ENCODE measurements at regions not wholly inside any gene's neighbourhood (a gene's known extent, or its start where the extent isn't known, plus 50 kb on each side); places are given as distances from the start of the nearest gene placed in this dataset.

- no peak for DNase-seq
- Histone ChIP-seq H3K27ac (no peak overlapping the region), H3K36me3 (no peaks in the 10 kb centered on the region), H3K9me3 (no peaks in the 10 kb centered on the region), H3K27me3 (no peaks in the 10 kb centered on the region), H3K4me1 (ENCODE audit: insufficient read depth) (no peaks in the 10 kb centered on the region), H3K4me3 (no peak overlapping the region)
- intact Hi-C loops (cut with DNase I), result no loop called here
- TF ChIP-seq CTCF (IDR thresholded peaks at IDR 0.05) (no peak), EP300 (IDR thresholded peaks at IDR 0.05) (no peak), POLR2A (IDR thresholded peaks at IDR 0.05) (no peak)
Observed at GRCh38 chr7:45252857-45253256, 95.3 kb downstream of the RAMP3 start.

- H3K36me3 ChIP-seq, result no peaks in the 10 kb centered on the region
- WGBS, 3 donors, result 52 to 75% (median 62%) methylated on average over 1 of the region's 1 CpG
- no peak for TF ChIP-seq POLR2A (IDR thresholded peaks at IDR 0.05)
- TF ChIP-seq CTCF (IDR thresholded peaks at IDR 0.05), result no peak
- TF ChIP-seq EP300 (IDR thresholded peaks at IDR 0.05), result no peak
- no peaks in the 10 kb centered on the region for H3K9me3 ChIP-seq
- no peak overlapping the region for H3K4me3 ChIP-seq
- intact Hi-C loops (cut with DNase I), result no loop called here
- H3K4me1 ChIP-seq (ENCODE audit: insufficient read depth), result no peaks in the 10 kb centered on the region
- no peak overlapping the region for H3K27ac ChIP-seq
- H3K27me3 ChIP-seq, result no peaks in the 10 kb centered on the region
- no peak for DNase-seq
Observed at GRCh38 chr7:45253368-45253767, 95.8 kb downstream of the RAMP3 start.

- intact Hi-C loops (cut with DNase I), result no loop called here
- no peak for TF ChIP-seq EP300 (IDR thresholded peaks at IDR 0.05)
- TF ChIP-seq POLR2A (IDR thresholded peaks at IDR 0.05), result no peak
- TF ChIP-seq CTCF (IDR thresholded peaks at IDR 0.05), result no peak
- 83 to 87% (median 83%) methylated on average over 7 of the region's 7 CpGs for WGBS, 3 donors
- H3K27me3 ChIP-seq, result no peaks in the 10 kb centered on the region
- H3K4me3 ChIP-seq, result no peak overlapping the region
- no peak for DNase-seq
- H3K9me3 ChIP-seq, result no peaks in the 10 kb centered on the region
- no peaks in the 10 kb centered on the region for H3K4me1 ChIP-seq (ENCODE audit: insufficient read depth)
- no peaks in the 10 kb centered on the region for H3K36me3 ChIP-seq
- H3K27ac ChIP-seq, result no peak overlapping the region
Observed at GRCh38 chr7:45255187-45255586, 97.6 kb downstream of the RAMP3 start.

- WGBS, 3 donors, result 70 to 79% (median 74%) methylated on average over 8 of the region's 8 CpGs
Observed at GRCh38 chr7:45256309-45256708, 98.7 kb downstream of the RAMP3 start.

More at GRCh38 chr7:45256309-45256708, 98.7 kb downstream of the RAMP3 start:
- Histone ChIP-seq H3K9me3 (no peaks in the 10 kb centered on the region), H3K27ac (no peak overlapping the region), H3K4me3 (no peak overlapping the region), H3K36me3 (no peaks in the 10 kb centered on the region), H3K27me3 (no peaks in the 10 kb centered on the region), H3K4me1 (ENCODE audit: insufficient read depth) (no peaks in the 10 kb centered on the region)
- intact Hi-C loops (cut with DNase I), result no loop called here
- no peak for DNase-seq
- TF ChIP-seq POLR2A (IDR thresholded peaks at IDR 0.05), result no peak
- TF ChIP-seq CTCF (IDR thresholded peaks at IDR 0.05), result no peak
- no peak for TF ChIP-seq EP300 (IDR thresholded peaks at IDR 0.05)

Data from ovary (tissue), 7 donors.